Subcutaneous abdominal adipose tissue (tissue), 5 donors: ENCODE measurements at regions not wholly inside any gene's neighbourhood (a gene's known extent, or its start where the extent isn't known, plus 50 kb on each side); places are given as distances from the start of the nearest gene placed in this dataset.

Source experiments
- H3K27ac ChIP-seq: one replicate; pipeline ENCODE4 v1.7.0; 2013; ENCODE audit warnings: low read depth, mild to moderate bottlenecking, inconsistent platforms, low read length, moderate library complexity
- H3K27me3 ChIP-seq, 5 donors: one replicate each; pipeline ENCODE4 v1.7.0; 2013; ENCODE audit warnings: low read length in 5 of 5, inconsistent platforms in 1 of 5; ENCODE audit not compliant: control insufficient read depth in 5 of 5, insufficient read depth in 4 of 5
- H3K36me3 ChIP-seq, 5 donors: one replicate each; pipeline ENCODE4 v1.7.0; 2013; ENCODE audit warnings: low read length in 5 of 5; ENCODE audit not compliant: control insufficient read depth in 5 of 5, insufficient read depth in 5 of 5
- H3K4me1 ChIP-seq, 5 donors: one replicate each; pipeline ENCODE4 v1.7.0; 2013; ENCODE audit warnings: low read length in 5 of 5, mild to moderate bottlenecking in 3 of 5, moderate library complexity in 1 of 5; ENCODE audit not compliant: control insufficient read depth in 5 of 5, insufficient read depth in 5 of 5
- H3K4me3 ChIP-seq, 5 donors: one replicate each; pipeline ENCODE4 v1.7.0; 2013; ENCODE audit warnings: low read length in 5 of 5, low read depth in 1 of 5
- H3K9ac ChIP-seq, 5 donors: one replicate each; pipeline ENCODE4 v1.7.0; 2013; ENCODE audit warnings: low read length in 5 of 5, mild to moderate bottlenecking in 4 of 5, moderate library complexity in 3 of 5
- H3K9me3 ChIP-seq, 5 donors: one replicate each; pipeline ENCODE4 v1.7.0; 2013; ENCODE audit warnings: low read length in 5 of 5; ENCODE audit not compliant: control insufficient read depth in 5 of 5
- donor health status: healthy.
- donor health status: healthy.
- donor health status: healthy.
- donor health status: healthy.
- donor health status: healthy.

DNA sequence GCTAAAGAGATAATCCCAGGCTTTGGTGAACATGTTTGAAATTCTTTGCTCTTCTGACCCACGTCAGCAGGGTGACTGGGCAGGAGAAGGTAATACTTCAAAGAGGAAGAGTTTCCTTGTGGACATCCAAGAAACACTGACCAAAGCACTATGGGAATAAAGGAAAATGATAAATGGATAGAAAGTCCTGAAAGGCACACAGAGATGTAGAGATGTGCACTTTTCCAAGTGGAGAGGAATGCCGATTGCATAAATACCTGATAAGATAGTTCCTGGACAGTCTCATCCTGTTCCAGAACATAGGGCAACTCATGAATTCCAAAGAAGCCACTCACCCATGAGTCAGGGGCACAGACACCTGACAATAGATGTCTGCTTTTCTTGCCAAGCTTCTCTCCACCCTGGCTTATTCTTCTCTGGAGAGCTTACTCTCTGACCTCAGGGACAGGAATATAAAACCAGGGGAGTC is 191.3 kb upstream of the FOXA2 start:
- no peaks in the 10 kb centered on the region for H3K36me3 ChIP-seq
- peaks cover 0 to 4% (median 4%) of the 10 kb centered on the region in 5 donors for H3K9me3 ChIP-seq
- peaks cover 0 to 3% (median 0%) of the 10 kb centered on the region in 5 donors for H3K4me1 ChIP-seq
- H3K9ac ChIP-seq = no peak overlapping the region
- no peak overlapping the region for H3K4me3 ChIP-seq
- peaks cover 0 to 2% (median 0%) of the 10 kb centered on the region in 5 donors for H3K27me3 ChIP-seq
- no peak overlapping the region for H3K27ac ChIP-seq

DNA sequence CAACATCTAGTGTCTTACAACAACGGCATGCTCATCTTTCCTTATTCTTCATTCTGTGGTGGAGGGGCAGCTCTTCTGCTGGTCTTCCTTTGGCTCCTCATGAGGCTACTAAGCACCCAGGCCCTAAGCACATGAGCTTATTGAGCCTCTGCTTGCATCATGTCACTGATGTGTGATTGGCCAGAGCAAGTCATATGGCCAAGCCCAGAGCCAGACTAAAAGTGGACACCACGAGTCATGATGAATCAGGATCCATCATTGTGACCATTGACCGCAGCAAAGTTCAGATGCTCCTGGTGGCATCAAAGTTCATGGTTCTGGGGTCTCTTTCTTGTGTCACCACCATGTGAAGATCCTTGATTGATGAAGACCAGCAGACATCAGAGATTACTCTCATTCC is 192.0 kb upstream of the FOXA2 start:
- H3K9ac ChIP-seq = no peak overlapping the region
- H3K27me3 ChIP-seq = peaks cover 0 to 2% (median 0%) of the 10 kb centered on the region in 5 donors
- peaks cover 0 to 4% (median 4%) of the 10 kb centered on the region in 5 donors for H3K9me3 ChIP-seq
- H3K4me1 ChIP-seq = peaks cover 0 to 3% (median 0%) of the 10 kb centered on the region in 5 donors
- H3K27ac ChIP-seq = no peak overlapping the region
- no peak overlapping the region for H3K4me3 ChIP-seq
- no peaks in the 10 kb centered on the region for H3K36me3 ChIP-seq

DNA sequence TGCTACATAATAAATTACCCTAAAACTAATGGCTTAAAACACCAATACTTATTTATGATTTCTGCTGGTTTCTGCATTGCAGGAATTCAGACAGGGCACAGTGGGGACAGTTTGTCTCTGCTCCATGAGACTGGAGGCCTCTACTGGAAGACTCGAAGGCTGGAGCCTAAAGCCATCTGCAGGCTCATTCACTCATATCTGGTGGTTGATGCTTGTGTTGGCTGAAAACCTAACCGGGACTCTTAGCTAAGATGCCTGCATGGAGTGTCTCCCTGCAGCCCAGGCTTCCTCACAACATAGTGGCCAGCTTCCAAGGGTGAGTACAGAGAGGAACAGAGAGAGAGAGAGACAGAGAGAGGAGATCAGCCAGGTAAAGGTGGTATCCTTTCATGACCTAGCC is 195.5 kb upstream of the FOXA2 start:
- Histone ChIP-seq H3K27ac (no peak overlapping the region), H3K27me3 (no peaks in the 10 kb centered on the region), H3K9ac (no peak overlapping the region), H3K4me3 (no peak overlapping the region), H3K36me3 (no peaks in the 10 kb centered on the region), H3K4me1 (no peaks in the 10 kb centered on the region), H3K9me3 (peaks cover 0 to 4% (median 4%) of the 10 kb centered on the region in 5 donors)

DNA sequence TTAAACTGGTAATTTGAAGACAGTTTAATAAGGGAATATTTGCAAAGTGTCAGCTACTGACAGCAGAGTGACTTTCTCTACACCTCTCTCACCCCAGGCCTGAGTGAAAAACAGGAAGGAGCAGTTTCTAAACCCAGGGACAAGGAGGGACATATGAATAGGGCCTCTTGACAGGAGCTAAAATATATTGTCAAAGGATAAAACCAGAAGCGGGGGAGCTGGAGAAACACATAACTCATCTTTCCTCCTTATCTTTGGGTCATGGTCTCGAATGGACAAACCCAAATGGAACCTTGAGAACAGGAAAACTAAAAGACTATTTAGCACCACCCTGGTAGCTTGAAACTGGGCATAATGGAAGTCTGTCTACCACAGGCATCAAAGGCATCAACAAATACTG is 197.5 kb upstream of the FOXA2 start:
- Histone ChIP-seq H3K4me1 (no peaks in the 10 kb centered on the region), H3K27ac (no peak overlapping the region), H3K9me3 (no peaks in the 10 kb centered on the region), H3K9ac (no peak overlapping the region), H3K27me3 (no peaks in the 10 kb centered on the region), H3K36me3 (no peaks in the 10 kb centered on the region), H3K4me3 (no peak overlapping the region)

DNA sequence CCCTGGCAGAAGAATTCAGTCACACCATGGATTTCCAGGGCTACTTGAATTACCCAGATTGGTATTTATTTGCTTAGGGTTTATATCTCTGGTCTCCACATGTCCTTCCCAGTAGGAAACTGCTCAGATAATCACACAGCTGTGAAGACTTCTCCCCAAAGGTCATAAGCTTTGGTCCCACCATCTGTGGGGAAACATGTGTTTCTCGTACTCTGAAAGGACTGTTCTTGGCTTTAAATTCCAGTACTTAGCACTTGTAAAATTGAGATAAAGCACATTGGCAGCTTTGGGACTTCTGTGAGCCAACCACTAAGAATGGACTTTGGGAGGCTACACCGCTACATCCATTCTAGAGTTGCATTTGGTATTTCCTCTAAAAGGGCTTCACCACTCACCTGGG is 205.3 kb upstream of the FOXA2 start:
- Histone ChIP-seq H3K27ac (no peak overlapping the region), H3K9me3 (no peaks in the 10 kb centered on the region), H3K36me3 (no peaks in the 10 kb centered on the region), H3K4me1 (peaks cover 0 to 6% (median 4%) of the 10 kb centered on the region in 5 donors), H3K9ac (no peak overlapping the region), H3K4me3 (no peak overlapping the region), H3K27me3 (peaks cover 0 to 3% (median 0%) of the 10 kb centered on the region in 5 donors)

DNA sequence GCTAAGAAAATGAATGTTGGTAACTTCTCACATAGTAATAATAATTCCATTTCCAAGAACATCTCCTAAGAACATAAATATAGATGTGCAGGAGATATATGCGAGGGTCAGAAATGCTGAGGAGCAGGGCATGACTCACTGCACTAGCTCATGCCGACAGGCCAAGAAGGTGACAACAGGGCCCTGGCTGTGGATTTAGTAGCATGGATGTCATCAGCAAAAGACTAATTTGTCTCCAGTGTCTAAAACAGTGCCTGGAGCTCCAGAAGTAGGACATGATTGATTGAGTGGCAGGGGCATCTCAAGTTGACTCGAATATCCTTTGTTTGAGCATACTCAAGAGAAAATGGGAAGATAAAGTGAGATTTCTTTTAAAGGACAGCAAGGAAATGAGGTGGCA is 207.0 kb upstream of the FOXA2 start:
- no peak overlapping the region for H3K9ac ChIP-seq
- no peaks in the 10 kb centered on the region for H3K9me3 ChIP-seq
- H3K27ac ChIP-seq = no peak overlapping the region
- H3K4me3 ChIP-seq = no peak overlapping the region
- H3K4me1 ChIP-seq = peaks cover 11 to 18% (median 15%) of the 10 kb centered on the region in 5 donors
- peaks cover 0 to 3% (median 0%) of the 10 kb centered on the region in 5 donors for H3K27me3 ChIP-seq
- no peaks in the 10 kb centered on the region for H3K36me3 ChIP-seq

DNA sequence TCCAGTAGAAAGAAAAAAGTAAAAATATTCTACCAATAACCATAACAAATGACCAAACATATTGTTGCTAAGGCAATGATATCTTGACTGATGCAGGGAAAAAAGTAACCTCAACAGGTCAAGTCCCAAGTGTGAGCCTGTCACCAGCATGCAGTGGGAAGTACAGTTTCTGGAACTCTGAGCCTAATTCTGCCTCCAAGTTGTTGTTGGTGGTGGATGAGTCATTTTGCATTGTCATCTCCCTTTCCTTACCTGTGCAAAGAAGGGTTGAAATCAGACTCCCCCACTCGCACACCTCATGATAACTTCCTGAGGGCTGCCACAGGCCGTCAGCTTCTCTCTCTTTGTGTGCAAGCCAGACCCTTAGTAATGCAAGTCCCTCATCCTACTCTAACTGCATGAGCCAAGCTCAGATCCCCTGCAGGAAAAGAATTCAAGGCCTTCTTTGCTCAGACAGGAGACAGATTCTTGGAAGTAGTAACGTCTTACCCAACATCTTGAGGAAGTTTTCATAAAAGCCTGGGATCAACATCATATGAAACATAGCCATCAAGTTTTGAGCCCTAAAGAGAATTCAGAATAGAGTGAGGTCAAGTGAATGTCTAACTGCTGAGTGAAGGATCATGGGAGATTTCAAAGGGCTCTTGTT is 207.6 kb upstream of the FOXA2 start:
- H3K36me3 ChIP-seq = no peaks in the 10 kb centered on the region
- no peaks in the 10 kb centered on the region for H3K9me3 ChIP-seq
- H3K4me1 ChIP-seq = peaks cover 11 to 18% (median 17%) of the 10 kb centered on the region in 5 donors
- no peak overlapping the region for H3K27ac ChIP-seq
- H3K27me3 ChIP-seq = peaks cover 0 to 3% (median 0%) of the 10 kb centered on the region in 5 donors
- no peak overlapping the region for H3K9ac ChIP-seq
- no peak overlapping the region for H3K4me3 ChIP-seq

DNA sequence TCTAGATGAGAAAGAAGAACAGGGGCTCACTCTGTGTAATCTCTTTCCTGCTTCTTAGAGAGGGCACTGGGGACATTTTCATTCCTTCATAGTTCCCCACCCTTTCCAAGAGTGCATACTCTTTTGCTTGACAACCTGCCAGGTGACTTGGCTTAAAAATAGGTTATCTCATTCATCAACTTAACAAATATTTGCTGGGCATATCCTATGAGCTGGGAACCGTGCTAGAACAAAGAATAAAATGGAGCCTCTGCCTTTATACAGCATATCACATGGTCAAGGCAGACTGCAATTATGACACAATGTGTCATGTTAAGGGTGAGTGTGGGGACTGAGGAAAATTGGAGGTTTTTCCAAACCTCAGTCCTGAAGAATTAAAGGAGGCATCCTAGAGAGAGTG is 209.8 kb upstream of the FOXA2 start:
- Histone ChIP-seq H3K9ac (no peak overlapping the region), H3K27me3 (peaks cover 0 to 3% (median 0%) of the 10 kb centered on the region in 5 donors), H3K4me3 (no peak overlapping the region), H3K4me1 (peaks cover 11 to 18% (median 17%) of the 10 kb centered on the region in 5 donors), H3K36me3 (no peaks in the 10 kb centered on the region), H3K9me3 (no peaks in the 10 kb centered on the region), H3K27ac (no peak overlapping the region)

DNA sequence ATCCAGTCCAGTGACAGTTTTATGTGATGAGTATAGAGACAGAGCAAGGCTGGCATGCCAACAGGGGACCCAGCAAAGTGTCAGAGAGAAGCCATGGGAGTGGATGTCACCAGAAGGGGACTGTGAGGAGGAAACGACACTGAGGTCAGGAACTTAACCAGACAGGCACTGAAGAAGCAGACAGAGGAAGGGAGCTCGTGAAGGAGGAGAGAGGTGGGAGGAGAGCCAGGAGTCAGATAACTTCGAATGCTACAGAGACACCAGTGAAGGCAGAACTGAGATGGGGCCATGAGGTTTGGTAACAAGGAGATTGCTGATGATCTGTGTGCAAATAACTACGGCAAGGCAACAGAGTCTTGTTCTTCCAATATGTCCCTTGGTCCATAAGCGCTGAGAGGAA is 211.1 kb upstream of the FOXA2 start:
- peak overlapping the region; percentile 42 for H3K27ac ChIP-seq
- H3K4me1 ChIP-seq = peaks cover 11 to 18% (median 17%) of the 10 kb centered on the region in 5 donors
- H3K27me3 ChIP-seq = no peaks in the 10 kb centered on the region
- no peak overlapping the region for H3K4me3 ChIP-seq
- H3K9me3 ChIP-seq = no peaks in the 10 kb centered on the region
- H3K36me3 ChIP-seq = no peaks in the 10 kb centered on the region
- H3K9ac ChIP-seq = no peak overlapping the region

DNA sequence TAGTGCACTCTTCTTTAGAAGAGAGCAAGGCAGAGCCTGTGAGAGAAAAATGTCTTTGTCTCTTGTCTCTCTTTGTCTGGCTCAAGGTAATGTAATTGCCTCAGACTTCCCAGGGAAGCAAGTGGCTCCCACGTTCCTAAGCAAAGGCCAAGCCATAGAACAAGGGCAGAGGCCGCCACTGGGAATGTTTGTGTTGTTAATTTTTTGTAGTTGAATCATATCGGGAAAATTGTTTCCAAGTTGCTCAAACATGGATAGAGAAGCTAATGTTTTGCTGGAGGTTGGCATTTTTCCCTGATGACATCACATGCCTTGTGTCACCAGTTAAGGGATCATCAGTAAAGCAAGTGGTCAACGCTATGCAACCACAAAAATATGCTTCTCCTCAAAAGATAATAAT is 211.5 kb upstream of the FOXA2 start:
- Histone ChIP-seq H3K4me3 (no peak overlapping the region), H3K9ac (no peak overlapping the region), H3K36me3 (no peaks in the 10 kb centered on the region), H3K27ac (peak overlapping the region; percentile 42), H3K9me3 (no peaks in the 10 kb centered on the region), H3K27me3 (no peaks in the 10 kb centered on the region), H3K4me1 (peaks cover 11 to 18% (median 17%) of the 10 kb centered on the region in 5 donors)
